H1 (cell line): ENCODE measurements at regions not wholly inside any gene's neighbourhood (a gene's known extent, or its start where the extent isn't known, plus 50 kb on each side); places are given as distances from the start of the nearest gene placed in this dataset.

Experiments used
- CBX5 ChIP-seq: fragments of 300-800, 300-1000 bp; sonication (generic); IDR thresholded peaks from 2 replicates; pipeline ENCODE4 v1.7.1; 2016; ENCODE audit warnings: antibody characterized with exemption, low read length, low read depth
- CHD7 ChIP-seq: fragments of 300-600 bp; sonication (generic); IDR thresholded peaks from 2 replicates; pipeline ENCODE4 v1.7.1; 2012; ENCODE audit warnings: low read length, moderate library complexity, mild to moderate bottlenecking, inconsistent platforms; ENCODE audit not compliant: insufficient replicate concordance
- RFX5 ChIP-seq: IDR thresholded peaks from 2 replicates; pipeline ENCODE4 v1.6.1; 2011; ENCODE audit warnings: low read depth, low read length, improper control_type of control experiment, borderline replicate concordance
- SAP30 ChIP-seq: fragments of 300-600 bp; sonication (generic); IDR thresholded peaks from 2 replicates; pipeline ENCODE4 v1.7.1; 2012; ENCODE audit warnings: low read length, moderate library complexity, mild to moderate bottlenecking, inconsistent platforms; ENCODE audit not compliant: insufficient read depth, insufficient replicate concordance
- TCF12 ChIP-seq: IDR thresholded peaks from 2 replicates; pipeline ENCODE4 v1.6.1; 2011; ENCODE audit warnings: low read depth, mild to moderate bottlenecking, low read length

- TF ChIP-seq RFX5 (no peak), TCF12 (no peak), CBX5 (no peak), SAP30 (no peak), CHD7 (no peak)
- TF ChIP-seq, all 59 proteins: peak for 0
Measured at GRCh38 chr2:18915227-18915626, 325.9 kb upstream of the NT5C1B start (continued).
